ENCODE measurements at regions not wholly inside any gene's neighbourhood (a gene's known extent, or its start where the extent isn't known, plus 50 kb on each side); places are given as distances from the start of the nearest gene placed in this dataset.

- H3K56ac ChIP-seq (ENCODE audit: extremely low read depth, insufficient read depth, low read length) = no peak overlapping the region
- H3K27me3 ChIP-seq (ENCODE audit: control insufficient read depth, insufficient read depth, low read length) = no peaks in the 10 kb centered on the region
- H3K36me3 ChIP-seq (ENCODE audit: control insufficient read depth, insufficient read depth, low read length) = no peaks in the 10 kb centered on the region
- no peaks in the 10 kb centered on the region for H4K20me1 ChIP-seq (ENCODE audit: insufficient read depth, low read length)
- no peak overlapping the region for H2BK120ac ChIP-seq (ENCODE audit: low read depth, low read length)
- no peak overlapping the region for H3K18ac ChIP-seq (ENCODE audit: low read depth, low read length)
- dilution Hi-C loops (cut with HindIII; ENCODE audit: low sequenced_read_pairs, unreplicated experiment) (no loop called here), in situ Hi-C loops (cut with MboI; ENCODE audit: low sequenced_read_pairs) (no loop called here), intact Hi-C loops (cut with micrococcal nuclease) (no loop called here)
- no peak overlapping the region for H4K8ac ChIP-seq (ENCODE audit: low read depth in 2 of 2, low read length in 2 of 2)
- no peak overlapping the region for H3K4me3 ChIP-seq (ENCODE audit: insufficient read depth, low read depth, low read length)
- H3K4me2 ChIP-seq (ENCODE audit: low read depth, low read length) = no peak overlapping the region
- no peak overlapping the region for H2AK5ac ChIP-seq (ENCODE audit: low read depth, low read length)
- H3K23ac ChIP-seq (ENCODE audit: low read depth, low read length) = no peak overlapping the region
- POLR2A ChIA-PET (ENCODE audit: unreplicated experiment) = no interaction called here
- no peak overlapping the region for H4K5ac ChIP-seq (ENCODE audit: low read depth, low read length)
- no TSS peak for BruUV-seq (replicated peaks)
- H3K4ac ChIP-seq (ENCODE audit: low read depth, low read length) = no peak overlapping the region
- no peak overlapping the region for H3K9ac ChIP-seq (ENCODE audit: low read depth, low read length)
- WGBS, 2 experiments (ENCODE audit: extremely low coverage in 2 of 2, insufficient read length in 1 of 2) = 28% methylated on average over 3 of the region's 4 CpGs; no CpG with 5 or more reads in 1 of the 2 experiments
- ATAC-seq (ENCODE audit: low read depth) (no peak), DNase-seq (no peak)
- TF ChIP-seq FOS (IDR thresholded peaks at IDR 0.05; ENCODE audit: low read depth, low read length) (no peak), NFE2L2 (IDR thresholded peaks at IDR 0.05; ENCODE audit: low read depth, low read length) (no peak), RFX5 (IDR thresholded peaks at IDR 0.05; ENCODE audit: low read depth, low read length) (no peak), RCOR1 (IDR thresholded peaks at IDR 0.05; ENCODE audit: insufficient replicate concordance, low read length) (no peak), BHLHE40 (IDR thresholded peaks at IDR 0.05; ENCODE audit: low read depth, low read length) (no peak), MXI1 (IDR thresholded peaks at IDR 0.05; ENCODE audit: borderline replicate concordance, low read depth, low read length) (no peak), MAFK (IDR thresholded peaks at IDR 0.05; ENCODE audit: low read depth, low read length) (no peak), CEBPB (IDR thresholded peaks at IDR 0.05; ENCODE audit: low read depth, low read length) (no peak), POLR2A (IDR thresholded peaks at IDR 0.05; ENCODE audit: low read depth, low read length) (no peak), RAD21 (IDR thresholded peaks at IDR 0.05; ENCODE audit: low read length) (no peak), SMC3 (IDR thresholded peaks at IDR 0.05; ENCODE audit: low read depth, low read length) (no peak), MAZ (IDR thresholded peaks at IDR 0.05; ENCODE audit: borderline replicate concordance, low read depth, low read length) (no peak)
- TF ChIP-seq, protein P1, sequence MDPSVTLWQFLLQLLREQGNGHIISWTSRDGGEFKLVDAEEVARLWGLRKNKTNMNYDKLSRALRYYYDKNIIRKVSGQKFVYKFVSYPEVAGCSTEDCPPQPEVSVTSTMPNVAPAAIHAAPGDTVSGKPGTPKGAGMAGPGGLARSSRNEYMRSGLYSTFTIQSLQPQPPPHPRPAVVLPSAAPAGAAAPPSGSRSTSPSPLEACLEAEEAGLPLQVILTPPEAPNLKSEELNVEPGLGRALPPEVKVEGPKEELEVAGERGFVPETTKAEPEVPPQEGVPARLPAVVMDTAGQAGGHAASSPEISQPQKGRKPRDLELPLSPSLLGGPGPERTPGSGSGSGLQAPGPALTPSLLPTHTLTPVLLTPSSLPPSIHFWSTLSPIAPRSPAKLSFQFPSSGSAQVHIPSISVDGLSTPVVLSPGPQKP (IDR thresholded peaks at IDR 0.05; ENCODE audit: borderline replicate concordance, low read depth, low read length) = no peak
- CTCF ChIA-PET = no interaction called here
- H3K27ac ChIP-seq (ENCODE audit: insufficient read depth, low read length) = no peak overlapping the region
- no peaks in the 10 kb centered on the region for H3K79me1 ChIP-seq (ENCODE audit: low read depth in 1 of 2, low read length in 2 of 2)
- no peak overlapping the region for H2BK5ac ChIP-seq (ENCODE audit: low read depth, low read length, poor library complexity, severe bottlenecking)
- no peak overlapping the region for H4K91ac ChIP-seq (ENCODE audit: insufficient read depth, low read depth, low read length)
- H3K9me3 ChIP-seq (ENCODE audit: control insufficient read depth, insufficient read depth, low read length) = peaks cover 61% of the 10 kb centered on the region
- H3K4me1 ChIP-seq (ENCODE audit: control insufficient read depth, insufficient read depth, low read length) = no peaks in the 10 kb centered on the region
- no peaks in the 10 kb centered on the region for H3K9me1 ChIP-seq (ENCODE audit: insufficient read depth, low read length)
- no peak overlapping the region for H2AK9ac ChIP-seq (replicated peaks; ENCODE audit: low read depth, low read length, poor library complexity)
- H2BK20ac ChIP-seq (ENCODE audit: low read depth, low read length) = no peak overlapping the region
- H2AFZ ChIP-seq (replicated peaks; ENCODE audit: low read length, poor library complexity) = no peak overlapping the region
- H2BK15ac ChIP-seq (ENCODE audit: low read depth, low read length) = no peak overlapping the region
- no peak overlapping the region for H3K14ac ChIP-seq (replicated peaks; ENCODE audit: low read depth, low read length)
These were observed 291.1 kb downstream of the GLRX3 start for GRCh38 chr10:130427216-130427722.
